SK-N-SH (cell line): ENCODE measurements at regions not wholly inside any gene's neighbourhood (a gene's known extent, or its start where the extent isn't known, plus 50 kb on each side); places are given as distances from the start of the nearest gene placed in this dataset.

ENCODE experiments used
- CTCF ChIA-PET: fragments of 300-600, 350-600 bp; formaldehyde crosslinking; extraction: SDS; loops from one replicate; lab custom pipeline; 2021; lab: Yijun Ruan, JAX
- POLR2A ChIA-PET: fragments of 350-600 bp; sonication (Branson Sonifier 250); formaldehyde crosslinking; extraction: SDS; loops from one replicate; lab custom pipeline; 2020; ENCODE audit warnings: antibody characterized with exemption, inconsistent platforms; lab: Yijun Ruan, JAX
- DNase-seq: peaks from one replicate; pipeline ENCODE4 v3.0.0; 2012
- H2AFZ ChIP-seq: fragments of 200-600 bp; sonication (generic); 2 replicates; pipeline ENCODE4 v1.8.1; 2016; ENCODE audit warnings: antibody characterized with exemption, mild to moderate bottlenecking, low read depth
- H3F3A ChIP-seq: fragments of 200-600 bp; sonication (generic); replicated peaks from 2 replicates; pipeline ENCODE3; 2016; ENCODE audit warnings: antibody characterized with exemption, mild to moderate bottlenecking; ENCODE audit not compliant: insufficient read depth
- H3K27ac ChIP-seq, 2 experiments: fragments of 200-500 bp in 1 of 2; fragments of 200-600 bp in 1 of 2; sonication (Bioruptor generic) in 1 of 2; sonication (generic), shearing (Covaris generic) in 1 of 2; 2 replicates each; pipeline versions ENCODE4 v1.5.1 to v1.6.1; 2014 to 2016; ENCODE audit warnings: low read depth in 2 of 2, inconsistent platforms in 1 of 2, low read length in 1 of 2, mild to moderate bottlenecking in 1 of 2, mixed read lengths in 1 of 2
- H3K27me3 ChIP-seq: fragments of 200-600 bp; sonication (generic), shearing (Covaris generic); 2 replicates; pipeline ENCODE4 v1.6.1; 2016; ENCODE audit warnings: mixed run types; ENCODE audit not compliant: insufficient read depth
- H3K36me3 ChIP-seq, 2 experiments: fragments of 200-500 bp in 1 of 2; fragments of 200-600 bp in 1 of 2; sonication (Bioruptor generic) in 1 of 2; sonication (generic) in 1 of 2; replicated peaks in 1 of 2; 2 replicates each; pipeline versions ENCODE3 to v1.5.1; 2014 to 2016; ENCODE audit warnings: low read length in 1 of 2, mild to moderate bottlenecking in 1 of 2; ENCODE audit not compliant: insufficient read depth in 2 of 2, control insufficient read depth in 1 of 2
- H3K4me1 ChIP-seq, 2 experiments: fragments of 200-500 bp in 1 of 2; fragments of 200-600 bp in 1 of 2; sonication (Bioruptor generic) in 1 of 2; sonication (generic), shearing (Covaris generic) in 1 of 2; 2 replicates each; pipeline versions ENCODE4 v1.5.1 to v1.6.1; 2014 to 2016; ENCODE audit warnings: low read depth in 1 of 2, low read length in 1 of 2, mixed run types in 1 of 2; ENCODE audit not compliant: insufficient read depth in 2 of 2, control insufficient read depth in 1 of 2
- H3K4me2 ChIP-seq: fragments of 200-600 bp; sonication (generic), shearing (Covaris generic); 2 replicates; pipeline ENCODE4 v1.6.1; 2017; ENCODE audit warnings: mixed run types
- H3K4me3 ChIP-seq, 2 experiments: fragments of 200-500 bp in 1 of 2; fragments of 200-600 bp in 1 of 2; sonication (Bioruptor generic) in 1 of 2; sonication (generic), shearing (Covaris generic) in 1 of 2; 2 replicates each; pipeline versions ENCODE4 v1.5.1 to v1.8.1; 2014 to 2016; ENCODE audit warnings: low read depth in 2 of 2, inconsistent platforms in 1 of 2, low read length in 1 of 2, mild to moderate bottlenecking in 1 of 2, mixed read lengths in 1 of 2, moderate library complexity in 1 of 2
- H3K79me2 ChIP-seq: fragments of 200-600 bp; sonication (generic); 2 replicates; pipeline ENCODE4 v1.8.1; 2017; ENCODE audit warnings: mild to moderate bottlenecking; ENCODE audit not compliant: insufficient read depth
- H3K9ac ChIP-seq: fragments of 200-600 bp; sonication (generic); 2 replicates; pipeline ENCODE4 v1.6.1; 2017; ENCODE audit warnings: mixed run types
- H3K9me2 ChIP-seq: fragments of 200-600 bp; sonication (generic); 2 replicates; pipeline ENCODE4 v1.6.1; 2017; ENCODE audit warnings: mixed run types
- H3K9me3 ChIP-seq: fragments of 200-600 bp; sonication (generic); 2 replicates; pipeline ENCODE4 v1.6.1; 2017; ENCODE audit warnings: mixed run types, mild to moderate bottlenecking, moderate library complexity
- H4K20me1 ChIP-seq: fragments of 200-600 bp; sonication (generic); 2 replicates; pipeline ENCODE4 v1.6.1; 2017; ENCODE audit warnings: mild to moderate bottlenecking, mixed run types; ENCODE audit not compliant: insufficient read depth
- CHD2 ChIP-seq: fragments of 150-350 bp; IDR thresholded peaks from 2 replicates; pipeline ENCODE4 v1.6.1; 2018; ENCODE audit warnings: low read length; ENCODE audit not compliant: partially characterized antibody
- CTCF ChIP-seq: fragments of 200-600 bp; sonication (generic); IDR thresholded peaks from 2 replicates; pipeline ENCODE4 v1.6.1; 2017; ENCODE audit warnings: antibody characterized with exemption, mild to moderate bottlenecking, moderate library complexity
- EP300 ChIP-seq, 2 experiments: IDR thresholded peaks; 2 replicates each; pipeline versions ENCODE4 v1.4.0 to v1.6.1; 2012; ENCODE audit warnings: borderline replicate concordance in 1 of 2, low read depth in 1 of 2, low read length in 1 of 2
- EZH2phosphoT487 ChIP-seq: fragments of 200-600 bp; sonication (generic); IDR thresholded peaks from 2 replicates; pipeline ENCODE4 v1.6.1; 2017; ENCODE audit warnings: low read depth, mixed run types, mild to moderate bottlenecking, antibody characterized with exemption, moderate library complexity, borderline replicate concordance
- GATA2 ChIP-seq: sonication (generic); formaldehyde crosslinking; IDR thresholded peaks from 2 replicates; pipeline ENCODE4 v1.5.0; 2020; ENCODE audit warnings: mild to moderate bottlenecking, missing genetic modification reagents
- MEF2A ChIP-seq: IDR thresholded peaks from 2 replicates; pipeline ENCODE4 v1.4.0; 2012; ENCODE audit warnings: low read depth, borderline replicate concordance
- RCOR1 ChIP-seq: fragments of 150-350 bp; IDR thresholded peaks from 2 replicates; pipeline ENCODE4 v1.6.1; 2017; ENCODE audit warnings: antibody characterized with exemption, low read length
- REST ChIP-seq: IDR thresholded peaks from 2 replicates; pipeline ENCODE4 v1.6.1; 2012; ENCODE audit warnings: mild to moderate bottlenecking, low read depth, low read length, moderate library complexity
- SIN3A ChIP-seq: IDR thresholded peaks from 2 replicates; pipeline ENCODE4 v1.6.1; 2012; ENCODE audit warnings: low read depth, mild to moderate bottlenecking, low read length, moderate library complexity, borderline replicate concordance
- TAF1 ChIP-seq: IDR thresholded peaks from 2 replicates; pipeline ENCODE4 v1.6.1; 2012; ENCODE audit warnings: low read depth, mild to moderate bottlenecking, low read length, moderate library complexity, borderline replicate concordance
- TCF12 ChIP-seq: IDR thresholded peaks from 2 replicates; pipeline ENCODE4 v1.4.0; 2012
- TEAD4 ChIP-seq: IDR thresholded peaks from 2 replicates; pipeline ENCODE4 v1.4.0; 2012; ENCODE audit warnings: mild to moderate bottlenecking, borderline replicate concordance; ENCODE audit not compliant: insufficient read depth
- WGBS: methylation state at CpG from one replicate; pipeline ENCODE4 v1.1.6; 2017; ENCODE audit warnings: low lambda C conversion rate; 5-methylcytosine and 5-hydroxymethylcytosine counted together
- TF ChIP-seq, protein P1 (sequence below): IDR thresholded peaks from 2 replicates; pipeline ENCODE4 v1.4.0; 2012; ENCODE audit warnings: low read depth, borderline replicate concordance
- TF ChIP-seq, protein P2 (sequence below): IDR thresholded peaks from 2 replicates; pipeline ENCODE4 v1.4.0; 2012; ENCODE audit warnings: low read depth, borderline replicate concordance

- Histone ChIP-seq H3K9me3 (no peaks in the 10 kb centered on the region), H3K36me3 (no peaks in the 10 kb centered on the region), H3F3A (peaks cover 4% of the 10 kb centered on the region), H2AFZ (peak overlapping the region; percentile 79), H3K4me3 (peak overlapping the region; percentile 19 to 39; a peak in 3 of 4 replicates), H3K9ac (no peak overlapping the region; the same call in 1 of the 2 replicates), H3K27ac (peak overlapping the region; percentile 27 to 76; a peak in 3 of 4 replicates), H3K79me2 (no peaks in the 10 kb centered on the region), H3K4me2 (peak overlapping the region; percentile 66), H3K27me3 (no peaks in the 10 kb centered on the region), H3K4me1 (peaks cover 8 to 12% of the 10 kb centered on the region in 2 experiments; a peak in 3 of 4 replicates), H3K9me2 (no peaks in the 10 kb centered on the region), H4K20me1 (no peaks in the 10 kb centered on the region)
- 44% methylated on average over 7 of the region's 7 CpGs for WGBS
- ChIA-PET POLR2A (no interaction called here), CTCF (interaction anchor here (1.7 kb wide), 1 partner anchor 10 kb away, joined by 5 read pairs; no protein-coding TSS in a partner anchor)
- DNase-seq: no peak
- TF ChIP-seq CTCF (no peak), EP300 (IDR thresholded peaks at IDR 0.05; ENCODE audit: borderline replicate concordance in 1 of 2, low read depth in 1 of 2, low read length in 1 of 2) (0 out of 4 replicates have a peak, but pooled peaks of 1 of the 2 experiments have one; percentile 11)
- TF ChIP-seq, protein P1, sequence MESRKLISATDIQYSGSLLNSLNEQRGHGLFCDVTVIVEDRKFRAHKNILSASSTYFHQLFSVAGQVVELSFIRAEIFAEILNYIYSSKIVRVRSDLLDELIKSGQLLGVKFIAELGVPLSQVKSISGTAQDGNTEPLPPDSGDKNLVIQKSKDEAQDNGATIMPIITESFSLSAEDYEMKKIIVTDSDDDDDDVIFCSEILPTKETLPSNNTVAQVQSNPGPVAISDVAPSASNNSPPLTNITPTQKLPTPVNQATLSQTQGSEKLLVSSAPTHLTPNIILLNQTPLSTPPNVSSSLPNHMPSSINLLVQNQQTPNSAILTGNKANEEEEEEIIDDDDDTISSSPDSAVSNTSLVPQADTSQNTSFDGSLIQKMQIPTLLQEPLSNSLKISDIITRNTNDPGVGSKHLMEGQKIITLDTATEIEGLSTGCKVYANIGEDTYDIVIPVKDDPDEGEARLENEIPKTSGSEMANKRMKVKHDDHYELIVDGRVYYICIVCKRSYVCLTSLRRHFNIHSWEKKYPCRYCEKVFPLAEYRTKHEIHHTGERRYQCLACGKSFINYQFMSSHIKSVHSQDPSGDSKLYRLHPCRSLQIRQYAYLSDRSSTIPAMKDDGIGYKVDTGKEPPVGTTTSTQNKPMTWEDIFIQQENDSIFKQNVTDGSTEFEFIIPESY: no peak
Measured at GRCh38 chr9:88198341-88198807, 60.1 kb upstream of the SPATA31C2 start.

GRCh38 chr9:88197781-88198340 lies 59.6 kb upstream of the SPATA31C2 start:
- H3K9ac ChIP-seq: no peak overlapping the region; the same call in 1 of the 2 replicates
- no peaks in the 10 kb centered on the region for H3K9me3 ChIP-seq
- 4% methylated on average over 4 of the region's 4 CpGs for WGBS
- H4K20me1 ChIP-seq: no peaks in the 10 kb centered on the region
- no peaks in the 10 kb centered on the region for H3K27me3 ChIP-seq
- H3K9me2 ChIP-seq: no peaks in the 10 kb centered on the region
- peak; percentile 36 for DNase-seq
- H3K27ac ChIP-seq: peak overlapping the region; percentile 27 to 76; a peak in 2 of 4 replicates
- H3K4me3 ChIP-seq: peak overlapping the region; percentile 19 to 39; a peak in 3 of 4 replicates
- H2AFZ ChIP-seq: peak overlapping the region; percentile 79
- H3F3A ChIP-seq: peaks cover 4% of the 10 kb centered on the region
- no peaks in the 10 kb centered on the region for H3K36me3 ChIP-seq
- H3K4me2 ChIP-seq: peak overlapping the region; percentile 66
- H3K4me1 ChIP-seq: peaks cover 8 to 12% of the 10 kb centered on the region in 2 experiments; a peak in 3 of 4 replicates
- CTCF ChIA-PET: interaction anchor here (1.7 kb wide), 1 partner anchor 9 kb away, joined by 5 read pairs; no protein-coding TSS in a partner anchor
- POLR2A ChIA-PET: no interaction called here
- H3K79me2 ChIP-seq: no peaks in the 10 kb centered on the region
- TF ChIP-seq, protein P2, sequence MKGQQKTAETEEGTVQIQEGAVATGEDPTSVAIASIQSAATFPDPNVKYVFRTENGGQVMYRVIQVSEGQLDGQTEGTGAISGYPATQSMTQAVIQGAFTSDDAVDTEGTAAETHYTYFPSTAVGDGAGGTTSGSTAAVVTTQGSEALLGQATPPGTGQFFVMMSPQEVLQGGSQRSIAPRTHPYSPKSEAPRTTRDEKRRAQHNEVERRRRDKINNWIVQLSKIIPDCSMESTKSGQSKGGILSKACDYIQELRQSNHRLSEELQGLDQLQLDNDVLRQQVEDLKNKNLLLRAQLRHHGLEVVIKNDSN: no peak
- TF ChIP-seq RCOR1 (no peak), SIN3A (no peak), TEAD4 (no peak), GATA2 (peak; percentile 53), TCF12 (peak; percentile 45), REST (no peak), TAF1 (no peak), EZH2phosphoT487 (no peak), CHD2 (no peak), MEF2A (no peak)
- TF ChIP-seq, protein P1: no peak
